GM21526 (cell line): ENCODE measurements at regions not wholly inside any gene's neighbourhood (a gene's known extent, or its start where the extent isn't known, plus 50 kb on each side); places are given as distances from the start of the nearest gene placed in this dataset.
"Not testable (repeated sequence)": the region's sequence is repeated elsewhere in the genome, so short reads cannot be mapped to it uniquely, and the experiment has no call there.

Experiments
- ATAC-seq: cut with Tn5 transposase; IDR thresholded peaks from one replicate; pipeline ENCODE4 v1.9.1; 2021; ENCODE audit warnings: moderate library complexity; ENCODE audit not compliant: unreplicated experiment, low FRiP score

DNA sequence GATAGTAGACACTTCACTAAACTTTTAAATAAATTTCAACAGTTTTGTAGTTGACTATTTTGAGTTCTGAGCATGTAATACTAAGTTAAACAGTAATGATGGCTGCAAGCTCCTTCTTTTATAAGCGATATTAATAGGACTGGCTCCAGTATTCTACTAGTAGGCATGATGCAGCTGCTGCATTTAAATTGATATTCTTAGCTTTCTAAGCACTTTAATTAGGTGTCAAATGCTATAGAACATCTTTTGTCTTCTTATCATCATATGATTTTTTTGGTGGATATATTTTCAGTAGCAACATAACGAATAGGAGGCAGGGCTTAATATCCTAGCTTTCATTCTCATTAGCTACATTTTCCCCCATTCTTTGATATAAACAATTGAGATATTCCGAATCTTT, 141.1 kb downstream of the FBXO4 start:
- no peak for ATAC-seq

DNA sequence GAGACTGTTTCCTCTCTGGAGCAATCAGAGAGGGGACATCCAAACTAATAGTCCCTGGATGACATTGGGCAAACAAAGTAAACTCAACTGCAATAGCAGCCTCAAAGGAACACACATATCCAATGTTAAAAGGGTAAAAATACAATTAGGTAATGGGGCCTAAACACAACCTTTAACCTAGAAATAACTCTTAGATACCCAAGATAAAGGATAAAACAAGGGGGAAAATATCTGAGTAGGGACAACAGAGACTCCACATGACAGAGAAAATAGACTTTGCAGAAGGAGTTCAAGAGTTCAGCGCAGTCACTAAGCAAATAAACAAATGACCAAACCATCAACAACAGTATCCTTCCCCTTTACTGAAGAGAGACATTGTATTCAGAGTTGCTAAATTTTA, 149.3 kb downstream of the FBXO4 start:
- ATAC-seq, result no peak

DNA sequence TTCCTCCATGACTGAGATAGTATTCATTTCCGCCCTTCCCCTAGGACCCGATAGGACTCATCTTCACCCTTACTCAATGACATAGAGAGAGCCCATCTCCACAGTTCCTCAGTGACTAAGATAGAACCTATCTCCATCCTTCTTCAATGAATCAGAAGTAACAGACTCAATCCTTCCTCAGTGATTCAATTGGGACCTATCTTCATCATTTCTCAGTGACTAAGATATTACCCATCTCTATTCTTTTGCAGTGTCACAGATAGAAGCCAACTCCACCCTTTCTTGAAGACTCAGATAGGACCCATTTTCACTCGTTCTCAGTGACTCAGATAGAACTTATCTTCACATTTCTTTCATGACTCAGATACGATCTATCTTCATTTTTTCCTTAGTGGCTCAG, 164.6 kb downstream of the FBXO4 start:
- ATAC-seq, result no peak

DNA sequence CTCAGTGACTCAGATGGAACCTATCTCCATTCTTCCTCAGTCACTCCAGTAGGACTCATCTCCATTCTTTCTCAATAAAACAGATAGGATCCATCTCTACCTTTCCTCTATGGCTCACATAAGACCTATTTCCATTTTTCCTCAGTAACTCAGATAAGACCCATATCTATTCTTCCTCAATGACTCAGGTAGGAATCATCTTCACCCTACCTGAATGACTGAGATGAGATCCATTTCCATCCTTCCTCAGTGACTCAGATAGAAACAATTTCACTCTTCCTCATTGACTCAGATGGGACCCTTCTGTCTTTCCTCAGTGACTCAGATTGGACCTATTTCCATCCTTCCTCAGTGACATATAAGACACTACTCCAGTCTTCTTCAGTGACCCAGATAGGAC, 165.1 kb downstream of the FBXO4 start:
- no peak for ATAC-seq

DNA sequence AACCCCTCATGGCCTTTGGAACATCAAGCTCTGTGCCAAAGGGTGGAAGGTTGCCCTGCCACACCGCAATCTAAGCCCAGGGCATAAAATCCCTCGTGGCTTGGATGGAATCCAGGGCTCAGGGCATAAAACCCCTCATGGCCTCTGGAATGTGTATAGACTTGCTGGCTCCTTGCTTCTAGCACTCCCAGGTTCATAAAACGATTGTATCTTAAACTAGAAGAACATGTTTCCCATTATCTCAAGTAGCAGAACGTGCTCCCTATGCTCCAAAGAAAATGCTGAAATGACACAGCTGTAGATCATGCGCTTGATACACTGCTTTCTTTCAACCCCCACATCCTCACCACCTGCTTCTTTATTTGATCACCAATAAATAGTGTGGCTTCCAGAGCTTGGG, 174.8 kb downstream of the FBXO4 start:
- not testable (repeated sequence) for ATAC-seq

DNA sequence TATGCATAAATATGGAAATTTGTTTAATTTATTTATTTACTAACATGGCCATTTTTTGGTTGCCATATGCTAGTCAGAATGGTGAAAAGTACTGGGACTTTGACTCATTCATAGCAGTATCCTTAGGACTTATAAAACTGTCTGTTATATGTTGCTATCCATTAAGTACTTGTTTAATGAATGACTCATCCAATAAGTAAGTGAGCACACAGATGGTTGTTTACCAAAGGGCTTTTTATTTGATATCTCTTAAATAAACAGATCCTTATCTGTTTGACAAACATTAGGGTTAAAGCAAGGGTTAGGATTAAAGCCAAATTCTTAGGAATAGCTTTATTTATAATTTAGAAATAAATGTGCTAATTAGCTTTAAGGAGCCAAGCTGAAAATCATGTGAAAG, 183.4 kb downstream of the FBXO4 start:
- ATAC-seq, result no peak

DNA sequence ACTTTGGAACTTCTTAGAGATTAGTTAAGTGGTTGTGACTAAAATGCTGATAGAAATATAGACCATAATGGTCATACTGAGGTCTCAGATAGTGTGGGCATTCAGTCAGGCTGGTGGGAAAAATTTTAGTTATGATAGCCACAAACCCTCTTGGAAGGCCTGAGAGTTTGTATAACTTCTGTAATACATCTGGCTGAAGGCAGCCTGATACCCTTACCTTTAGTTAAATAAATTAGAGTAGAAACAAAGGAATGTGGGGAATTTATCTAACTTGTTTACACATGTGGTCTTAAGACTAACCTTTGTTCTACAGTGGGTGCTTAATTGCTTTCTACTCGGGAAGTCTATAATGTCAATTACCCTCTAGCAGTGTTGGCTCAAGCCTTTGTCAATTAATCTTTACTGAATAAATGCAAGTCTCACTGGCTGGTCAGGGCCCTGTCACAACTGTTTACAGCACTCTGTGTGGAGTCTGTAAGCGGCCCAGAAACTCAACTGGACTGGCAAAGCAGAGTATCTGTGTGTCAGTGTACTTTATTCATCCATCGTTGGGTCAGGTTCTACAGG, 184.0 kb downstream of the FBXO4 start:
- ATAC-seq, result no peak

DNA sequence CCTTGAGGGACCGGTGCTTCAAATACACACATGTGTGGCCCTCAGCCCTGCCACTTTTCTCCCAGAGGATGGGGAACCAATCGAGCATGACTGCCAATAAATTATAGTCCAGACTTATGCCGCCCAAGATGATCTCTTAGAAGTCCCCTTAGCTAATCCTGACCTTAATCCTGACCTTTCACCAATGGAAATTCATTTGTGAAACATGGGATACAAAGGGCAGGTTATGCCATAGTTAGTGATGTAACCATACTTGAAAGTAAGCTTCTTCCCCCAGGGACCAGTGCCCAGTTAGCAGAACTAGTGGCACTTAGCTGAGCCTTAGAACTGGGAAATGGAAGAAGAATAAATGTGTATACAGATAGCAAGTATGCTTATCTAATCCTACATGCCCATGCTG, 190.6 kb downstream of the FBXO4 start:
- ATAC-seq, result not testable (repeated sequence)

DNA sequence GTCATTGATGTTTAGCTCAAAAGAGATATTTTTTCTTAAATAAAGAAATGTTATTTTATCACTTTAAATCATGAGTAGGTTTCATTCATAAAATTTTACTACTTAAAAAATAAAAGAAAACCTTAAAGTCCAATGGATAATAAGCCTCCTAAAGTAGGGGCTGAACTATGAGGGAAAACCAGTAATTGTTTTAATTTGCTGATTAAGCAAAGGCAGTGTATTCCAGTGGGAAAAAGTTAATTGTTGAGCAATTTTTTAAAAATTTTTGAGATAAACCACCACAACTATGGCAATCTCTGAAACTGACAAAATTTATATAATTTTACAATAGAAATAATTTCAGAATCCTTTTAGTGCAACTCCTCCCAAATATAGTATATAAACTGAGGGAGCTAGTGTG, 195.0 kb downstream of the FBXO4 start:
- no peak for ATAC-seq

DNA sequence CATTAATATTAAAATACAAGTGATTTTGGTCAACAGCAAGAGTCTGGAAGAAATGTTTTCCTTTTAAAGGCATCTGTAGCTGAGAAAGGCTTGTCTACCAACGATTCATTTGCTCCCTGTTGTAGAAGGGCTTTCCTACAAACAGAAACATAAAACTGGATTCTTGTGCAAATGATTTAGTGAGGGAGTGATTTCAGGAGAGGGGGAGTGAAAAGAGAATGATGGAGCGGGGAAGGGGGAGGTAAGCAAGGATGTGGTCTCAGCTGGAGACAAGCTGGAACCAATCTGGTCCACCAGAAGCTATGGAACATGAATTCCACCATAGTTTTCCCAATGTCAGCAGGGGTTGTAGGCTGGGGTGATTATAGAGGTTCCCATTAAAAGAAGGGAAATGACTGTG, 196.3 kb downstream of the FBXO4 start:
- no peak for ATAC-seq

DNA sequence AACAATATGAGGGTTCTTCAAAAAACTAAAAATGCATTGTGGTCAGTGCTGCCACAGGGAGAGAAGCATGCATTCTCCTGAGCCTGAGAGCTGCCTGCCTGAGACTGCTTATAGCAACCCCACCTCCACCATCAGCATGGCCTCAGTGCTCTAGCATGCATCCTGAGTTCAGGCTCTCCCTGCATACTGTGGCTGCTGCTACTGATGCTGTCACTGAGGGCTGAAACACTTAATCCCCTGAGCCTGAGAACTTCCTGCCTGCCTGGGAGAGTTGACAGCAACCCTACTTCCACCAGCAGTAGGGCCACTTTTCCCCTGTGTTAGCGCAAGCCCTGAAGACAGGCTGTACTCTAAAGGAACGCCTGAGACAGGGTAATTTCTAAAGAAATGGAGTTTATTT, 206.0 kb downstream of the FBXO4 start:
- ATAC-seq, result no peak

DNA sequence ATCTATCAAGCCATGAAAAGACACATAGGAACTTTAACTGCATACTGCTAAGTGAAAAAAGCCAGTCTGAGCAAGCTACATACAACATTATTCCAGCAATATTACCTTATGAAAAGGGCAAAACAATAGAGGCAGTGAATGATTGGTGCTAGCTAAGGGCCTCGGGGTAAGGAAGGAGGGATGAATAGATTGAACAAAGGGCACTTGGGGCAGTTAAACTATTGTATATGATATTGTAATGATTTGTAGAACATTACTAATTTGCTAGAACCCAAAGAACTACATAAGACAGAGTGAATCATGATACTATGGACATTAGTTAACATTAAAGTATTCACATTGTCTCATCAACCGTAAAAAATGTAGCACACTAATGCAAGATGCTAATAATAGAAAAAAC, 218.3 kb downstream of the FBXO4 start:
- ATAC-seq, result no peak

DNA sequence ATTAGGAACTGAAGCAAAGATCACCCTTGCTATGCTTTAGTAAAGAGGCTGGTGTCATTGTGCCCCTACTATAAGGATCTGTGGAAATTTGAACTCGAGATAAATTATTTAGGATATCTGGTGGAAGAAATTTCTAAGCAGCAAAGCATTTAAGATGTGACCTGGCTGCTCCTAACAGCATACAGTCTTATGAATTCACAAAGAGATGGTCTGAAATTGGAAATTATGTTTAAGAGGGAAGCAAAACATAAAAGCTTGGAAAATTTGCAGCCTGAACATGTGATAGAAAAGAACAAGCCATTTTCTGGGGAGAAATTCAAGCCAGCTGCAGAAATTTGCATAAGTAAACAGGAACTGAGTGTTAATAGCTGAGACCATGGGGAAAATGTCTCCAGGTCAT, 223.7 kb downstream of the FBXO4 start:
- no peak for ATAC-seq

DNA sequence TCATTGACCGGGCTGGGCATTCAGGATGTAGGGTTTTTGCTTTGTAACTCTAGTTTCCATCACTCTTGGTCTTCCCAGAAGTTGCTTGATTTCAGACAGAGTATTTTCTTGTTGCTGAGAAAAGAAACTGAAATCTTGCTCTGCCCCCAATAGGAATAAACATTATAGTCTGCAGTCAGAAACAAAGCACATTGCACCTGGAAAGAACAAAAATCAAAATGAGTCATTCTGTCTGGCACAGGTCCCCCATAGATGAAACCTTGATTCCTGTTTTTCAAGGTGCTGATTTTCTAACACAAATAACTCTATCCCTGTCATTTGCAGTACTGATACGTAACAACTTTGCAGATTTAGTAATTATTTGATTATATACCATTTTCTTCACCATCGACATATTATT, 232.1 kb downstream of the FBXO4 start:
- ATAC-seq, result no peak

DNA sequence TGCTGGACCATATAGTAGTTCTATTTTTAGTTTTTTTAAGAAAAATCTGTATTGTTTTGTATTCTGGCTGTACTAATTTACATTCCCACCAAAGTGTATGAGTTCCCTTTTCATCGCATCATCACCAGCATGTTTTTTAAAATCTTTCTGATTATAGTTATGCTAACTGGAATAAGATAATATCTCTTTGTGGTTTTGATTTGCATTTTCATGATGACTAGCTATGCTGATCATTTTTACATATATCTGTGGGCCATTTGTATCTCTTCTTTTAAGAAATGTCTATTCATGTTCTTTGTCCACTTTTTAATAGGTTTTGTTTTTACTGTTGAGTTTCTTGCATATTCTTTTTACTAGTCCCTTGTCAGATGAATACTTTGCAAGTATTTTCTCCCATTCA, 238.0 kb downstream of the FBXO4 start:
- ATAC-seq, result no peak

DNA sequence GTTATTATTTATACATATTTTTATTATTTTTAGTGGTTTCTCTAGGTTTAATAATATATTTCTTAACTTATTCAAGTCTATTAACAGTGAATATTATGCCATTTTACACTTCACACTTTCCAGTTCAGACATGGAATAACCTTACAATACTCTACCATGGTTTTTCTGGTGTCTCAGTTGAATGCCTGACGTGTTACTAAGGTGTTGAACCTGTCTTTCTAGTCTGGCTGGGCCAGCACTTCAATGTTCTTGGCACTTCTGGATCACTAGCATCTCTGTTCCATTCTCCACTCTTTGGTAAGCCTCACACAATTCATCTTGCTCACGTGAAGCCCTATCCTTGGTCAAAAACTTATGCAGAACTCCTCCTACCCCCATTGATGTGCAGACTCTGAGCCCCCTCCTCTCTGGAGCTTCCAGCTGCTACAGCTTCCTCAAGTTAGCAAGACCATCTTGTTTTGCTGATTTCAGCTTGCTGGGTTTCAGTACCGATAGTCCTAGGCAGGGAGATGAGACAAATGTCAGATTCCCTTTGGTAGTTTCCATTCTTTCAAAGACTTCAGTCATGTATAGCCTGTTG, 243.1 kb downstream of the FBXO4 start:
- ATAC-seq, result no peak

DNA sequence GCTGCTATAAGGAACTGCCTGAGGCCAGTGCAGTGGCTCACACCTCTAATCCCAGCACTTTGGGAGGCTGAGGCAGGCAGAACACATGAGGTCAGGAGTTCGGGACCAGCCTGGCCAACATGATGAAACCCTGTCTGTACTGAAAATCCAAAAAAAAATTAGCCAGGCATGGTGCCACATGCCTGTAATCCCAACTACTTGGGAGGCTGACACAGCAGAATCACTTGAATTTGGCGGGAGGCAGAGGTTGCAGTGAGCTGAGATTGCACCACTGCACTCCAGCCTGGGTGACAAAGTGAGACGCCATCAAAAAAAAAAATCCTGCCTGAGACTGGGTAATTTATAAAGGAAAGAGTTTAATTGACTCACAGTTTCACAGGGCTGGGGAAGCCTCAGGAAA, 247.1 kb upstream of the GHR start:
- ATAC-seq, result not testable (repeated sequence)

DNA sequence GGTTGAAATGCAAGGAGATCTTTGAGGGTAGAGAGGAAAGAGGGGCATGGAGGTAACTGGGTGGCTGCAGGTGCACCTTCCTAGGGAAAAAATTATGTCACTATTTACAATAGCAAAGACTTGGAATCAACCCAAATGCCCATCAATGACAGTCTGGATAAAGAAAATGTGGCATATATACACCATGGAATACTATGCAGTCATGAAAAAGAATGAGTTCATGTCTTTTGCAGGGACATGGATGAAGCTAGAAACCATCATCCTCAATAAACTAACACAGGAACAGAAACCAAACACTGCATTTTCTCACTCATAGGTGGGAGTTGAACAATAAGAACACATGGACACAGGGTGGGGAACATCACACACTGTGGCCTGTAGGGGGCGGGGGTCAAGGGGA, 243.4 kb upstream of the GHR start:
- ATAC-seq, result not testable (repeated sequence)

DNA sequence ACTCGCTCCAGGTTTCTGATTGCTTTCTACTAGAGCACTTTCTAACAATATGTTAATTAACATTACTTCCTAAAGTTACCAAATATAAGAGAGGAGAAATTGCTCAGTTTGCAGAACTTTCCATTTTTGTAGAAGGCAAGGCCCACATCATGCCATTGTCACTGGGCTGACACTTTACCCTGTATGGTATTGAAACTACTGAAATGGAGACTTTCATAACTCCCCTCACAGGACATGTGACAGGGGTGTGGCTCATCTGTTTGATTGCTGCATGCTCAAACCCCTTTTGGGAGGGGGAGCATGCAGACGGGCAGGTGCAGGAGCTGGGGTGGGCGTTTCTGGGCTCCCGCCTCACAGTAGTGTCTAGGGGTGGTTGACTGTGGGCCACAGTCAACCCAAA, 206.3 kb upstream of the GHR start:
- ATAC-seq, result no peak

DNA sequence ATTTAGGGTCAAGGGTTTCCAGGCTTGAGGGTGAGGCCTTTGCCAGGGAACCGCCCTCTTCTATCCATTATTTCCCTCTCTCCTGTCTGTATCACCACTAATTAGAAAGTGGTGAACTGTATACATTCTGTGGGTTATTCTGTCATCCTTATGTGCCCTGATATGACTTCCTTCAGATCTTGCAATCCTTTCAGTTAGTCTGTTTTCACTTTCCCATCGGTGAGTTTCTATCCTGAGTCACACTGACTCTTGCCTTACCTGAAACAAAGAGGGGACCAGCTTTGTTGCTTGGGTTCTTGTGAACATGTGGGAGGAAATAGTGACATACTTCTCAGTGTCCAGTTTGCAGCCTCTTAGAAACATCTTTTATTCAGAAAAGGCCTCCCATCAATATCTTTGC, 205.4 kb upstream of the GHR start:
- no peak for ATAC-seq

DNA sequence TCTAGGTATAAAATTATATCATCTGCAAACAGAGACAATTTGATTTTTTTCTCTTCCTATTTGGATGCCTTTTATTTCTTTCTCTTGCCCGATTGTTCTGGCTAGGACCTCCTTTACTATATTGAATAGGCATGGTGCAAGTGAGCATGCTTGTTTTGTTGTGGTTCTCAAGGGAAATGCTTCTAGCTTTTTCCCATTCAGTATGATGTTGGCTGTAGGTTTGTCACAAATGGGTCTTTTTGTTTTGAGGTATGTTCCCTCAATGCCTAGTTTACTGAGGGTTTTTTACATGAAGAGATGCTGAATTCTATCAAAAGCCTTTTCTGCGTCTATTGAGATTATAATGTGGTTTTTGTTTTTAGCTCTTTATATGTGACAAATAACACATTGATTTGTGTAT, 198.2 kb upstream of the GHR start:
- no peak for ATAC-seq

DNA sequence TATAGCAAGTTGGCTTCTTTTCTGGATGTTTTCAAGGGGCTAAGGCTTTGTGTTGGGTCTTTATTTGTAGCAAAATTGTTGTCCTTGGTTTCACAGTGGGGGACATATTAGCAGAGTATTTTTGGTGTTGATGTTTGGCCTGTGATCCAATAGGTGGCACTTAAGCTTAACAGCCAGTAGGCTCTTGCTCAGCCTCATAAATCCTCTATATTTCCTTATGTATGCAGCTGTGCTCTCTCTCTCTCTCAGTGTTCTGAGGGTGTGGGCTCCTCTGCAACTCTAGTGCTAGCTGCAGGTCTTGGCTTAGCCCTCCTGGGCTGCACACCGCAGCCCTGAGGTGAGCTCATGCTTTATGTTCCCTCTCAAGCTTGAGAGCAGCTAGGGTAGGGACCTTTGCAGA, 195.0 kb upstream of the GHR start:
- ATAC-seq, result no peak

DNA sequence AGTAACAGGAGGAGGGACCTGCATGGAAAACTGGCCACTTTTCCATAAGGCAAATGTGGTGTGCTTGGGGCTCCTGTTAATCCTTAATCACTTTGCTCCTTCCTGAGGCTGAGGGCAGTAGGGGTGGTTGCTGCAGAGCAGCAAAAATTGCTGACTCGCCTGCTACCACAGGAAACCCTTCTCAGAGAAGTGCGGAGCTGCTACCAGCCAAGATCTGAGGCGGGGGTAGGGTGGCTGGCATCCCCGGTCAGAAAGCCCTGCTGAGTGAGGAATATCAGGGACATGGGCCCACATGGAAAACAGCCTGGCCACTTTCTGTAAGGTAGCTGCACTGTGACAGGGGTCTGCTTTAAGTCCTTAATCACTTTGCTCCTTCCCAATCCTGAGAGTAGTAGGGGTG, 192.4 kb upstream of the GHR start:
- ATAC-seq, result no peak
